ENCODE measurements at regions not wholly inside any gene's neighbourhood (a gene's known extent, or its start where the extent isn't known, plus 50 kb on each side); places are given as distances from the start of the nearest gene placed in this dataset.
"Not testable (repeated sequence)": the region's sequence is repeated elsewhere in the genome, so short reads cannot be mapped to it uniquely, and the experiment has no call there.

DNA sequence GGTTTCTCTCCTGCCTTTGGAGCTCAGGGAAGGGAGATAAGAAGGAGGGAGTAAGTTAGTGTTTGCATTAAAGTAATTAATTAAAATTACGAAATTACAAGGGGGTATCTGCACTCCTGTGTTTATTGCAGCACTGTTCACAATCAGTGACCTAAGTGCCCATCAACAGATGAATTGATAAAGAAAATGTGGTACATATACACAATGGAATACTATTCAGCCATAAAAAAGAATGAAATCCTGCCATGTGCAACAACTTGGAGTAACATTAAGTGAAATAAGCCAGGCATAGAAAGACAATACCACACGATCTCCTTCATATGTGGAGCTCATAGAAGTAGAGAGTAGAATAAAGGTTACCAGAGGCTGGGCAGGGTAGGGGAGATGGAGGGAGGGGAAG lies 202.0 kb downstream of the SHQ1 start:
- Histone ChIP-seq H4K8ac (replicated peaks; ENCODE audit: insufficient read length, low read depth, low read length) (no peak overlapping the region), H2BK20ac (ENCODE audit: low read depth, low read length, poor library complexity, severe bottlenecking) (no peak overlapping the region), H3T11ph (ENCODE audit: low read length) (no peak overlapping the region), H2AFZ (ENCODE audit: low read length) (no peak overlapping the region), H3K56ac (ENCODE audit: insufficient read length, low read depth, low read length) (no peak overlapping the region), H4K91ac (ENCODE audit: insufficient read length, low read depth, low read length) (no peak overlapping the region), H3K14ac (ENCODE audit: insufficient read depth, low read length) (no peak overlapping the region), H3K27me3 (ENCODE audit: insufficient read depth, low read length) (no peaks in the 10 kb centered on the region), H3K23ac (ENCODE audit: insufficient read length, low read depth, low read length) (no peak overlapping the region), H3K4me2 (ENCODE audit: insufficient read depth, insufficient read length, low read length) (no peak overlapping the region), H2BK15ac (ENCODE audit: low read depth, low read length) (no peak overlapping the region), H3K23me2 (ENCODE audit: insufficient read length, low read depth, low read length, poor library complexity, severe bottlenecking) (no peaks in the 10 kb centered on the region), H2BK12ac (ENCODE audit: insufficient read length, low read depth, low read length) (no peak overlapping the region), H2BK5ac (ENCODE audit: insufficient read length, low read length) (no peak overlapping the region), H3K9ac (ENCODE audit: extremely low read depth, insufficient read length, low read length) (no peak overlapping the region), H3K18ac (ENCODE audit: insufficient read length, low read depth, low read length) (no peak overlapping the region), H3K79me2 (ENCODE audit: insufficient read depth, low read length) (no peaks in the 10 kb centered on the region), H2BK120ac (ENCODE audit: low read depth, low read length, poor library complexity, severe bottlenecking) (no peak overlapping the region), H2AK5ac (ENCODE audit: insufficient read length, low read length) (no peak overlapping the region), H3K4ac (ENCODE audit: low read depth, low read length) (no peak overlapping the region), H4K5ac (ENCODE audit: insufficient read length, low read depth, low read length) (no peak overlapping the region), H3K79me1 (ENCODE audit: insufficient read depth, low read depth, low read length, poor library complexity, severe bottlenecking) (no peaks in the 10 kb centered on the region), H3K27ac (ENCODE audit: insufficient read length, low read depth, low read length) (no peak overlapping the region), H4K20me1 (ENCODE audit: control insufficient read depth, insufficient read depth, insufficient read length) (no peaks in the 10 kb centered on the region), H3K9me3 (ENCODE audit: control insufficient read depth, low read depth, low read length) (no peaks in the 10 kb centered on the region), H3K4me1 (ENCODE audit: insufficient read depth, low read length) (no peaks in the 10 kb centered on the region)
- Mint-ChIP-seq H3K4me3 (no peak overlapping the region), H3K4me1 (no peaks in the 10 kb centered on the region), H3K27me3 (ENCODE audit: low read depth) (no peaks in the 10 kb centered on the region; the same call in 1 of the 2 replicates), H3K9me3 (no peaks in the 10 kb centered on the region; a peak in 1 of 5 replicates), H3K27ac (no peak overlapping the region), H3K36me3 (ENCODE audit: insufficient read depth in 1 of 3, low read depth in 3 of 3) (no peaks in the 10 kb centered on the region)
- no peak for DNase-seq
- no CpG with 5 or more reads among the region's 2 CpGs for WGBS (ENCODE audit: extremely low coverage, insufficient read length, low lambda C conversion rate)
- TF ChIP-seq, protein P1, sequence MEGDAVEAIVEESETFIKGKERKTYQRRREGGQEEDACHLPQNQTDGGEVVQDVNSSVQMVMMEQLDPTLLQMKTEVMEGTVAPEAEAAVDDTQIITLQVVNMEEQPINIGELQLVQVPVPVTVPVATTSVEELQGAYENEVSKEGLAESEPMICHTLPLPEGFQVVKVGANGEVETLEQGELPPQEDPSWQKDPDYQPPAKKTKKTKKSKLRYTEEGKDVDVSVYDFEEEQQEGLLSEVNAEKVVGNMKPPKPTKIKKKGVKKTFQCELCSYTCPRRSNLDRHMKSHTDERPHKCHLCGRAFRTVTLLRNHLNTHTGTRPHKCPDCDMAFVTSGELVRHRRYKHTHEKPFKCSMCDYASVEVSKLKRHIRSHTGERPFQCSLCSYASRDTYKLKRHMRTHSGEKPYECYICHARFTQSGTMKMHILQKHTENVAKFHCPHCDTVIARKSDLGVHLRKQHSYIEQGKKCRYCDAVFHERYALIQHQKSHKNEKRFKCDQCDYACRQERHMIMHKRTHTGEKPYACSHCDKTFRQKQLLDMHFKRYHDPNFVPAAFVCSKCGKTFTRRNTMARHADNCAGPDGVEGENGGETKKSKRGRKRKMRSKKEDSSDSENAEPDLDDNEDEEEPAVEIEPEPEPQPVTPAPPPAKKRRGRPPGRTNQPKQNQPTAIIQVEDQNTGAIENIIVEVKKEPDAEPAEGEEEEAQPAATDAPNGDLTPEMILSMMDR (conservative IDR thresholded peaks at IDR 0.05) = no peak

DNA sequence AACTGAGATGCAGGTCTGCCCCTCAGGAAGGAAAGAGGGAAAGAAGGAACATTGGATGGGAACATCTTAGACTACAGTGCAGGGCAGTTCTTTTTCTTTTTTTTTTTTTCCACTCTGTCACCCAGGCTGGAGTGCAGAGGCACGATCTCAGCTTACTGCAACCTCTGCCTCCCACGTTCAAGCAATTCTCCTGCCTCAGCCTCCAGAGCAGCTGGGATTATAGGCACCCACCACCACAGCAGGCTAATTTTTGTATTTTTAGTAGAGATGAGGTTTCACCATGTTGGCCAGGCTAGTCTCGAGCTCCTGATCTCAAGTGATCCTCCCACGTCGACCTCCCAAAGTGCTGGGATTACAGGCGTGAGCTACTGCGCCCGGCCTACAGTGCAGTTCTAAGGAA lies 204.6 kb downstream of the SHQ1 start:
- not testable (repeated sequence) for H3K56ac ChIP-seq (ENCODE audit: insufficient read length, low read depth, low read length)

More for the DNA sequence above, 204.6 kb downstream of the SHQ1 start:
- H3K4ac ChIP-seq (ENCODE audit: low read depth, low read length); H2AFZ ChIP-seq (ENCODE audit: low read length); H2BK20ac ChIP-seq (ENCODE audit: low read depth, low read length, poor library complexity, severe bottlenecking); H3K27ac Mint-ChIP-seq; H3K27me3 Mint-ChIP-seq (ENCODE audit: low read depth); H4K5ac ChIP-seq (ENCODE audit: insufficient read length, low read depth, low read length); H2AK5ac ChIP-seq (ENCODE audit: insufficient read length, low read length); H3K18ac ChIP-seq (ENCODE audit: insufficient read length, low read depth, low read length); H3T11ph ChIP-seq (ENCODE audit: low read length); H3K14ac ChIP-seq (ENCODE audit: insufficient read depth, low read length); DNase-seq; H3K79me1 ChIP-seq (ENCODE audit: insufficient read depth, low read depth, low read length, poor library complexity, severe bottlenecking); H3K4me1 Mint-ChIP-seq; H4K20me1 ChIP-seq (ENCODE audit: control insufficient read depth, insufficient read depth, insufficient read length); H3K4me1 ChIP-seq (ENCODE audit: insufficient read depth, low read length); H4K91ac ChIP-seq (ENCODE audit: insufficient read length, low read depth, low read length); H3K4me3 Mint-ChIP-seq; H4K8ac ChIP-seq (replicated peaks; ENCODE audit: insufficient read length, low read depth, low read length); H3K79me2 ChIP-seq (ENCODE audit: insufficient read depth, low read length); H2BK120ac ChIP-seq (ENCODE audit: low read depth, low read length, poor library complexity, severe bottlenecking); H3K9me3 ChIP-seq (ENCODE audit: control insufficient read depth, low read depth, low read length); H3K36me3 Mint-ChIP-seq (ENCODE audit: insufficient read depth in 1 of 3, low read depth in 3 of 3); H3K27me3 ChIP-seq (ENCODE audit: insufficient read depth, low read length); H3K27ac ChIP-seq (ENCODE audit: insufficient read length, low read depth, low read length); H2BK5ac ChIP-seq (ENCODE audit: insufficient read length, low read length); H3K9me3 Mint-ChIP-seq; H3K23ac ChIP-seq (ENCODE audit: insufficient read length, low read depth, low read length); H2BK15ac ChIP-seq (ENCODE audit: low read depth, low read length); H3K4me2 ChIP-seq (ENCODE audit: insufficient read depth, insufficient read length, low read length); H3K9ac ChIP-seq (ENCODE audit: extremely low read depth, insufficient read length, low read length); H2BK12ac ChIP-seq (ENCODE audit: insufficient read length, low read depth, low read length); H3K23me2 ChIP-seq (ENCODE audit: insufficient read length, low read depth, low read length, poor library complexity, severe bottlenecking): not testable (repeated sequence)
- no CpG with 5 or more reads among the region's 8 CpGs for WGBS (ENCODE audit: extremely low coverage, insufficient read length, low lambda C conversion rate)

All from H9 (cell line).